ENCODE measurements at regions not wholly inside any gene's neighbourhood (a gene's known extent, or its start where the extent isn't known, plus 50 kb on each side); places are given as distances from the start of the nearest gene placed in this dataset.
A peak's percentile ranks its signal among the peaks of the same experiment; 100 is the strongest.

DNA sequence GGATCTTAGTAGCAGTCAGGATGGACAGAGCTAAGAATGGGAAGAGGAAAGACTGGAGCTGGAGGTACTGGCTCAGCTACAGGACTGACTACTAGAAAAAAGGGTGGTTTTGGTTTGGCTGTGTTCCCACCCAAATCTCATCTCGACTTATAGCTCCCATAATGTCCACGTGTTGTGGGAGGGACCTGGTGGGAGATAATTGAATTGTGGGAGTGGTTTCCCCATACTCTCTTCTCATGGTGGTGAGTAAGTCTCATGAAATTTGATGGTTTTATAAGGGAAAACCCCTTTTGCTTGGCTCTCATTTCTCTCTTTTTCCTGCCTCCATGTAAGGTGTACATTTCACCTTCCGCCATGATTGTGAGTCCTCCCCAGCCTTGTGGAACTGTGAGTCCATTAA is 466.5 kb upstream of the DEPDC1 start:
- CTCF ChIA-PET, result no interaction called here
- no peak overlapping the region for H3K4me3 ChIP-seq (ENCODE audit: low read depth, low read length)
- DNase-seq (ENCODE audit: low read depth, low spot score), result no peak

DNA sequence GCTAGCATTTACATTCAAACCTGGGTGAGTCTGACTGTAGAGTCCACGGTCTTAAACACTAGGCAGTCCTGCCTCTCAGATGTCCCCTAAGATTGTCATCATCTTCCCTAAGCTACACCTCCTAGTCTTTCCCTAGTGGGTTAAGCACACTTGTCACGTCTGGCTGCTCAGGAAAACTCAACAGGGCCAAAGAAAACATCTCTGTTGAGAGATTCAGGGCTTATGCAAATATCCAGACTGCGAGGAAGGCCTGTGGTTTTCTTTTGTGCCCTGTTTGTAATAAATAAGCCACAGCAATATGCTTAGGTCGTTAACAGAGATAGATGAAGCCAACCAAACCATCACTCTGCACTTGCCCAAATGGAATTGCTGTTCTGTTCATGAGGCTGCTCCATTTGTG is 472.6 kb upstream of the DEPDC1 start:
- Histone ChIP-seq H3K4me3 (ENCODE audit: low read depth, low read length) (no peak overlapping the region), H3K27ac (ENCODE audit: low read depth, low read length) (no peak overlapping the region), H3K9me3 (ENCODE audit: control insufficient read depth, insufficient read depth, low read length) (no peaks in the 10 kb centered on the region), H3K27me3 (ENCODE audit: control insufficient read depth, insufficient read depth, low read length) (no peaks in the 10 kb centered on the region)
- no peak for DNase-seq (ENCODE audit: low read depth, low spot score)
- TF ChIP-seq, protein P1, sequence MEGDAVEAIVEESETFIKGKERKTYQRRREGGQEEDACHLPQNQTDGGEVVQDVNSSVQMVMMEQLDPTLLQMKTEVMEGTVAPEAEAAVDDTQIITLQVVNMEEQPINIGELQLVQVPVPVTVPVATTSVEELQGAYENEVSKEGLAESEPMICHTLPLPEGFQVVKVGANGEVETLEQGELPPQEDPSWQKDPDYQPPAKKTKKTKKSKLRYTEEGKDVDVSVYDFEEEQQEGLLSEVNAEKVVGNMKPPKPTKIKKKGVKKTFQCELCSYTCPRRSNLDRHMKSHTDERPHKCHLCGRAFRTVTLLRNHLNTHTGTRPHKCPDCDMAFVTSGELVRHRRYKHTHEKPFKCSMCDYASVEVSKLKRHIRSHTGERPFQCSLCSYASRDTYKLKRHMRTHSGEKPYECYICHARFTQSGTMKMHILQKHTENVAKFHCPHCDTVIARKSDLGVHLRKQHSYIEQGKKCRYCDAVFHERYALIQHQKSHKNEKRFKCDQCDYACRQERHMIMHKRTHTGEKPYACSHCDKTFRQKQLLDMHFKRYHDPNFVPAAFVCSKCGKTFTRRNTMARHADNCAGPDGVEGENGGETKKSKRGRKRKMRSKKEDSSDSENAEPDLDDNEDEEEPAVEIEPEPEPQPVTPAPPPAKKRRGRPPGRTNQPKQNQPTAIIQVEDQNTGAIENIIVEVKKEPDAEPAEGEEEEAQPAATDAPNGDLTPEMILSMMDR (IDR thresholded peaks at IDR 0.05; ENCODE audit: low read depth, low read length), result no peak
- POLR2A ChIA-PET, result no interaction called here
- CTCF ChIA-PET, result no interaction called here

More for the DNA sequence above, 466.5 kb upstream of the DEPDC1 start:
- Histone ChIP-seq H3K27me3 (ENCODE audit: control insufficient read depth, insufficient read depth, low read length) (no peaks in the 10 kb centered on the region), H3K9me3 (ENCODE audit: control insufficient read depth, insufficient read depth, low read length) (no peaks in the 10 kb centered on the region), H3K27ac (ENCODE audit: low read depth, low read length) (no peak overlapping the region)
- POLR2A ChIA-PET, result no interaction called here
- TF ChIP-seq, protein P1 (IDR thresholded peaks at IDR 0.05; ENCODE audit: low read depth, low read length), result no peak

DNA sequence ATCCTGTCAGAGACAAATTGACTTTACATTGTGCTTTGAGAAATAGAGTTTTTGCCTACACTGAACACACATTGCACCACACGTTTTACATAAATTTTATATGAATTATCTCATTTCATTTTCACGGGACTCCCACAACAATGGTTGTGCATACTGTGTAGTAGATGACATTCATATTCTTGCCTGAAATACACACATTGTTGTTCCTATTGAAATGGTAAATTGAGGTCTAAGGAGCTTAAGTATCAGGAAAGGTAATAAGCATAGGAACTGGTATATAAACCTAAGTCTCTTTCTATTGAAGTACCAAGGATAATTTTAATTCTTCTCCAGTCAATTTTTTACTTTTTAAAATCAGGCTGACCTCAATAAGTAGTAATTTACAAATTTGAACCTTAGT is 473.7 kb upstream of the DEPDC1 start:
- Histone ChIP-seq H3K4me3 (ENCODE audit: low read depth, low read length) (no peak overlapping the region), H3K9me3 (ENCODE audit: control insufficient read depth, insufficient read depth, low read length) (no peaks in the 10 kb centered on the region), H3K27me3 (ENCODE audit: control insufficient read depth, insufficient read depth, low read length) (no peaks in the 10 kb centered on the region), H3K27ac (ENCODE audit: low read depth, low read length) (no peak overlapping the region)
- ChIA-PET CTCF (no interaction called here), POLR2A (no interaction called here)
- DNase-seq (ENCODE audit: low read depth, low spot score), result no peak
- TF ChIP-seq, protein P1 (IDR thresholded peaks at IDR 0.05; ENCODE audit: low read depth, low read length), result no peak

DNA sequence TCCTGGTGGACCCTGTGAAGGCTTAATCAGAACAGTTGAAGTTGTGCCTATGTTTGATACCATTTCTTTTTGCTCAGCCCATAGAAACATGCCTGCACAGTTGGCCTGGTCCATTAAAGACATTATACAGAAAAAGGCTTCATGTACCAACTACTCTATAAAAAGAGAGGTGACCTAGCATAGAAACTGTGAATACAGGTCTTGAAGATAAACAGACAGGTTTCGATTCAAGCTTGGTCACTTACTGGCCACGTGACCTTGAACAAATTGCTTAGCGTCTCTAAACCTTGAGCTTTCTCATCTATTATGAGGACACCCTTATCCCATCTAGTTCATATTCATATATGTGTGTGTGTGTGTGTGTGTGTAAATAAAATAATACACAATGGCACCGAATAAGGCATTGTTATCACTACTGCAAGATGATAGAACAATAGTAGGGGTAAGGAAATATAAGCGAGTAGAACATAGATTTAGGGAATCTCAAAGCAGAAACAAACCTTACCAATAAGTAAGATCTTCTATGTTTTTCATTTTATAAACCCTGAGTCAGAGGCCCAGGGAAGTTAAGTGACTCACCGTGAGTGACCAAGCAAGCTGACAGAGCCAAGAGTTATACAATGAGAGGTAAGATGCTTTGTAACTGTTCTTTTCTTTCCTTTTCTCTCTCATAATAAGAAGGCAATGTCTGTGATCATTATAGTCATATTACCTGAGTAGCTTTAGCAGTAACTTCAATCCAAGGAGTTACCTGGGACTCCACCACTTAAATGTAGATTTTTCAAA is 476.8 kb upstream of the DEPDC1 start:
- TF ChIP-seq, protein P1 (IDR thresholded peaks at IDR 0.05; ENCODE audit: low read depth, low read length), result no peak
- peak; percentile 2 for DNase-seq (ENCODE audit: low read depth, low spot score)
- no peak overlapping the region for H3K4me3 ChIP-seq (ENCODE audit: low read depth, low read length)
- H3K27me3 ChIP-seq (ENCODE audit: control insufficient read depth, insufficient read depth, low read length), result no peaks in the 10 kb centered on the region
- CTCF ChIA-PET, result no interaction called here
- POLR2A ChIA-PET, result no interaction called here
- H3K27ac ChIP-seq (ENCODE audit: low read depth, low read length), result no peak overlapping the region
- no peaks in the 10 kb centered on the region for H3K9me3 ChIP-seq (ENCODE audit: control insufficient read depth, insufficient read depth, low read length)

DNA sequence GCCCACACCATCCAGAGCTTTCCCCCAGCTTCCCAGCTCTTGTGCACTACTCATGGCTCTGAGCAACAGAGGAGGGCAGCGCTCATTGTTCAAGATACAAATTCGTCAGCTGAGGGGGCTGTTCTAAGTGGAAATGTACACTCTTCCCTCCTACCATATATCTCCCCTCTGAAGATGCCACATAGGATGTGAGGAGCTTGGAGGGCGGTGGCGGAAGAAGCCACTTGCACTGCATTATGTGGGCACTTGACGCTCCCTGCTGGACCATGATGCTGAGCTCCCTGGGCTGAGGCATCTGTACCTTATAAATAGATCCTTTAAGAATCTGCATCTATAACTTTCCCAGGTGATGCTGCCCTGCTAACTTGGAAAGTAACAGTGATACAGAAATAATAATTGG is 477.6 kb upstream of the DEPDC1 start:
- DNase-seq (ENCODE audit: low read depth, low spot score), result no peak
- Histone ChIP-seq H3K4me3 (ENCODE audit: low read depth, low read length) (no peak overlapping the region), H3K27ac (ENCODE audit: low read depth, low read length) (no peak overlapping the region), H3K27me3 (ENCODE audit: control insufficient read depth, insufficient read depth, low read length) (no peaks in the 10 kb centered on the region), H3K9me3 (ENCODE audit: control insufficient read depth, insufficient read depth, low read length) (no peaks in the 10 kb centered on the region)
- CTCF ChIA-PET, result no interaction called here
- TF ChIP-seq, protein P1 (IDR thresholded peaks at IDR 0.05; ENCODE audit: low read depth, low read length), result no peak
- POLR2A ChIA-PET, result no interaction called here
